ENCODE measurements at regions not wholly inside any gene's neighbourhood (a gene's known extent, or its start where the extent isn't known, plus 50 kb on each side); places are given as distances from the start of the nearest gene placed in this dataset.
"Not testable (repeated sequence)": the region's sequence is repeated elsewhere in the genome, so short reads cannot be mapped to it uniquely, and the experiment has no call there.

DNA sequence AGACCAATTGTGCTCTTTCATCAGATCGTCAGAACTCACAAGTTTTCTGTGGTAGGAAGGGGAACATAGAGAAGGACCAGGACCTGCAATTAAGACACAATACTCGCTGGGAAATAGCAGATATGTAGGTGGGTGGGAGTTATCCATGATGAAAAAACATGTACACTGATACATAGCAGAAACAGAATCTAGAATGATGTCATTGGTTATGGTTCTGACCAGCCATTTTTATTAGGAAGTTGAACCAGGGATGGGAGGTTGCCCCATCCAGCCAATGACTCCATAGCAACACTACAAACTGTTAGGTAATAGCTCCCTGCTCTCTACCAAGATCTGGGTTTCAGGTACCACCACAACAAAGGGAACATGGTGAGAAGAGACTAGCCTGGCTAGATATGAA is 393.5 kb upstream of the PBX1 start:
- no peak for DNase-seq

DNA sequence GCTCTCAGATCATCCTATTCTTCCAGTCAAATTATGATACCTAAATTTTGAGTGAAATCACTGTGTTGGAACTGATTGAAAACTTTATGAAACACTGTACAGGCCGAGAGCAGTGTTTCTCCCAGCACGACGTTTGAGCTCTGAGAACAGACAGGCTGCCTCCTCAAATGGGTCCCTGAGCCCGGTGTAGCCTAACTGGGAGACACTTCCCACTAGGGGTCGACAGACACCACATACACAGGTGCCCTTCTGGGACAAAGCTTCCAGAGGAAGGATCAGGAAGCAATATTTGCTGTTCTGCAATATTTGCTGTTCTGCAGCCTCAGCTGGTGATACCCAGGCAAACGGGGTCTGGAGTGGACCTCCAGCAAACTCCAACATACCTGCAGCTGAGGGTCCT is 392.5 kb upstream of the PBX1 start:
- not testable (repeated sequence) for DNase-seq

DNA sequence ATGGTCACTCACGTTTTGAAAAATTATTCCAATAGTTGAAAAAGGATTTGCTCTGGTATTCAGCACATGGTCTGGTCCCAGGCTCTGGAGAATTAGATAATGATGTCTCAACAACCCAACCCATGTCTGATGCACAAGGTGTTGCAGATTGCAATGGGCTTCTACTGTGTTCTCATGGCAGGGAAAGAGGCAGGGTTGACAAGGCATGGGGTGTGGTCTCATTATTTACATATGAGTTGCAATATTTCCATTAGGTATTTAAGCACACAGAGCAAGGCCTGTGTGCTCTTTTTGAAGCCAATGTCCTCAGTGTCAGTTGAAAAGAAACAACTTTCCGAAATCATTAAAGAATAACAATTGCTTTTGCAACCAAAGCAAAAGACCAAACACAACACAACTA is 381.9 kb upstream of the PBX1 start:
- no peak for DNase-seq

DNA sequence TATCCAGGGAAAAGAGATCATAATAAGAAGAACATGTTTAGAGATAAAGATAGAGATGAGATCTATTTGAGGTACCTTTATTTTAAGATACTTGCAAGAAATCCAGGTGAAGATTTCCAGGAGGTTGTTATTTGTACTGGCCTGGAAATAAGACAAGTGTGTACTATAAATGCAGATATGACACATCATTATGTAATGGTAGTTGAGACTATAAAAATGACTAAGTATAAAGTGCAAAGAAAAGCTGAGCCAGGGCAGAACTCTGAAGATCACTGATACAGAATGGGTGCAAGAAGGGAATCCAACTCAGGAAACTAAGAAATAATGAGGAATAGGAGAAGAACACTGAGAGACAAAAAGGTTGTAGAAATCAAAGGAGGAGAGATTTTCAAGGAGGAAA is 378.2 kb upstream of the PBX1 start:
- DNase-seq, result no peak

DNA sequence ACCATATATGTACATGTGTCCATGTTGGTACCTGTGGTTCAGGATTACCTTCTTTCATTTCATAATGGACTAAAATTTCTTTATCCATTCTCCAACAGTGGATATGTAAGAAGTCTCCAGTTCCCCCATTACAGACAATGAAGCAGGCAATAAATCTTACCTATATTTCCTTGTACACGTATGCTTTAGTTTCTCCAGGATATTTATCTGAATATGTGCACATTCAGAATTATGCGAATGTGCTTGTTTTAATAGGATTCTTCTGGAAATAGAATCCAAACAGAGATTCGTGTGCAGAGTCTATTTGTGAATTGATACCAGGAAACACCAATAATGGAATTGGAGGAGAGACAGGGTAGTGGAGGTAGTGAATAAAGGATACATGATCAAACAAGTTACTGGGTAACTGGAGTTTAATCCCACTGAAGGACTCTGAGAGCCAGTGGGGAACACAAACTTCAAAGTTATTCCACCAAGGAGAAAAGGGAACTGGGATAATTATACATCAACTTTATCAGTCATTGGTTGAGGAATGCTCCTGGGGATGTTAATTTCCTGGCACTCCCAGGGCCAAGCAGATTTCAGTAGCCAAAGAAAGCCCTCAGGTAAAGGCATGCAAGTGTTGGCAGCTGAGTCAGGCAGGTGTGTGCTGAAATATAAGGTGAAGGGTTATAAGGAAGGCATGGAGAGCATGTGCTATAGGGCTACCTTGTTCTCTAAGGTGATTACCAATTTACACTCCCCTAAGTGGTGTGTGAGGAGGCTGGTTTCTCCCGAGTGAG is 374.9 kb upstream of the PBX1 start:
- DNase-seq, result no peak

DNA sequence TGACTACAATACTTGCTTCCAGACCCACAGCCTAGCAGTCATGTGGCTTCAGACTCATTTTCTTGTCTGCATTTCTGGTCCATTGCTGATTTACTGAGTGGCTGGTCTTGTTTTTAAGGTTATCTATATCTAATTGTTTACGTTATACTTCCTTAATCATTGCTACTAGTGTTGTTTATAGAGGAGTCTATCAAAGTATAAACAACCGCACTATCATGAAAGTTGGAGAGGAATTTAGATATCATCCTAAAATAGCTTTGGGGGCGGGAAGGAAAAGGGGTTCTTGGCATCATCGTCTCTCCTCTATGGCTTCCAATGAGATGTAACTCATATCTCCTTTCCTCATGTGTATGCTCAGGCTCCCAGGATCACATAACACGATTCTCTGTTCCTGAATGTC is 372.1 kb upstream of the PBX1 start:
- no peak for DNase-seq

DNA sequence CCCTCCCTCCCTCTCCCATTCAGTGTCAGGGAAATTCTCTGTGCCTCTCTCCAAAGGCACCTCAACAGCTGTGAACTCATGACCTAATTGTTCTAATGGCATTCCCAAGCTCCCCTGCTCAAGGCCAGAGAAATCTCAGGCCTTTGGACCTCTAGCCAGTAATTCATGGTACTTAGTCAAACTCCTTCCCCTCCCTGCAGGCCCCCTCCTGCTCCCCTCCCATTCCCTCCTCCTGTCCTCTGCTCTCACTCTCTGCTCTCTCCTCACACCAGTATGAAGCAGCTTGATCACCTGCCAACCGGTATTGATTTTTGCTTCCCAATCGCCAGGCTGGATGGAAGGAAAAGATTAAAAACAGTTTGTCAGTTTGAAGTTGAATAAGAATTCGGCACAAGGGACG is 370.5 kb upstream of the PBX1 start:
- no peak for DNase-seq

DNA sequence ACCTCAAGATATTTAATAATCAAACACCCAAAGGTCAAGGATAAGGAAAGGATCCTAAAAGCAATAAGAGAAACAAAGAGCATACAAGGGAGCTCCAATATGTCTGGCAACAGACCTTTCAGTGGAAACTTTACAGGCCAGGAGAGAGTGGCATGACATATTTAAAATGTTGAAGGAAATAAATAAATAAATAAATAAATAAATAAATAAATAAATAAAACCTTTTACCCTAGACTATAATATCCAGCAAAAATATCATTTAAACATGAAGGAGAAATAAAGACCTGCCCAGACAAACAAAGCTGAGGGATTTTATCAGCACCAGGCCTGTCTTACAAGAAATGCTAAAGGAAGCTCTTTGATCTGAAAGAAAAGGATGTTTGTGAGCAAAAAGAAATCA is 367.8 kb upstream of the PBX1 start:
- no peak for DNase-seq

DNA sequence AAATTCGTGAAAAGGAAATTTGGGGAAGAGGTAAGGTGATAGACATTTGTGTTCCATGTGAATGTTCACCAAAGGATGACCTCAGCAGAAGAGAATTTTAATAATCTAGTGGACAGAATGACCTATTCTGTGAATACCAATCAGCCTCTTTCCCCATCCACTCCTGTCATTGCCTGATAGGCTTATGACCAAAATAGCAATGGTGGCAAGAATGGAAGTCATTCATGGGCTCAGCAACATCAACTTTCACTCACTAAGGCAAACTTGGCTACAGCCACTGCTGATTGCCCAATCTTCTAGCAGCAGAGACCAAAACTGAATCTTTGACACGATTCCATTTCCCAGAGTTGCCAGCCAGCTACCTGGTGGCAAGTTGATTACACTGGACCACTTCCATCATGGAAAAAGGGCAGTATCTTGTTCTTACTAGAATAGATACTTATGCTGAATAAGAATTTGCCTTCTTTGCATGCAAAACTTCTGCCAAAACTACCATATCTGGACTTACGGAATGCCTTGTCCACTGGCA is 348.7 kb upstream of the PBX1 start:
- no peak for DNase-seq

DNA sequence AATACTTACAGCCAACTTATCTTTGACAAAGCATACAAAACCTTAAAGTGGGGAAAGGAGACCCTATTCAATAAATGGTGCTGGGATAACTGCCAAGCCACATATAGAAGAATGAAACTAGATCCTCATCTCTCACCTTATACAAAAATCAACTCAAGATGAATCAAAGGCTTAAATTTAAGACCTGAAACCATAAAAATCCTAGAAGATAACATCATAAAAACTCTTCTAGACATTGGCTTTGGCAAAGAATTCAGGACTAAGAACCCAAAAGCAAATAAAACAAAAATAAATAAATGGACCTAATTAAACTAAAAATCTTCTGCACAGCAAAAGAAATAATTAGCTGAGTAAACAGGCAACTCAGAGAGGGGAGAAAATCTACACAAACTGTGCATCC is 335.6 kb upstream of the PBX1 start:
- no peak for DNase-seq

DNA sequence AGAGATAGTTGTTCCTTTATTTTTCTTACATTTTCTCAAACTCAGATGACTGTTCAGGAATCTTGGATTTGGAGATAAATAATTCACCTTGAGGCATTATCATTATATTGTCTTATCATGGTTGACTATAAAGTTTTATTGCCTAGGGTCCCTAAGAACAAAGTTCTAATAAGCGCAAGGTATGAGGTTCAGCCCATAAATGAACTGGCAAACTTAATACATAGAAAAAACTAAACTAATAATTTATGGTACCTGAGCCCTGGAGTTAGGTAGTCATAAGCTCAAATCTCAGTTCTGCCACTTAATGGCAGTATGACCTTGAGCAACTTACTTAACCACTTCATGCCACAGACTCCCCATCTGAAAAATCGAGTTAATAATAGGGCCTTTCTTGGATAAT is 334.0 kb upstream of the PBX1 start:
- DNase-seq, result no peak

DNA sequence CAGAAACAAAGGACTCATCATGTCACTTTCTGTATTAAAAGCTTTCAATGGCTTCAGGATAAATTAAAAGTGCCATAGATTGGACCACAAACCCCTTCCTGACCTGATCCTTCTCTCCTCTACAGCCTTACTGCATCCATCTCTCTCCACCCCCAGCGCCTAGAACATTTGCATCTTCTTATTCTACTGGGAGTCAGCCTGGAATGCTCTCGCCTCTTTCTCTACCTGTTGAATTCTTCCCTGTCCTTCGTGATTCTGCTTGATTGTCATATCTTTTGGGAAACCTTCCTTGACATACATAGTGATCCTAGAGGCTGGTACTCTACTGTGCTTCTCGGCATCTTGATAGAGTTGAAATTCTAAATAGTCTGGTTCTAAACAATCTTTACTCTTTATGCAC is 332.0 kb upstream of the PBX1 start:
- no peak for DNase-seq

DNA sequence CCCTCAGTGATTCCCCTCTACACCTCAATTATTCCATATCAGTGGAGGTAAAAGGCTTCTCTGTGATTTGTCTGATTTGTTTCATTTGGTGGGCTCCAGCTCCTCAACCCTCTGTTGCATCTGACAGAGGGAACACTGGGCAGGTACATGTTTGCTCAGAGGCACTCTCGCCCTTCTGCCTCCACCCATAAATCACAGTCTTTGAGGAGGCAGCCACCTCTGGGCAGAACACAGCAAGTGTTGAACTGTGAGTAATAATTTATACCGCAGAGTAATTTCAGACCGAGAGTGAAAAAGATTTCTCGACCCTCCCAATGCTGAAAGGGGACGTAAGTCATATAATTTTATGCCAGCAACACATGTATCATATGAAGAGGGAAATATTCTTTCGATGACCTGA is 330.1 kb upstream of the PBX1 start:
- no peak for DNase-seq

DNA sequence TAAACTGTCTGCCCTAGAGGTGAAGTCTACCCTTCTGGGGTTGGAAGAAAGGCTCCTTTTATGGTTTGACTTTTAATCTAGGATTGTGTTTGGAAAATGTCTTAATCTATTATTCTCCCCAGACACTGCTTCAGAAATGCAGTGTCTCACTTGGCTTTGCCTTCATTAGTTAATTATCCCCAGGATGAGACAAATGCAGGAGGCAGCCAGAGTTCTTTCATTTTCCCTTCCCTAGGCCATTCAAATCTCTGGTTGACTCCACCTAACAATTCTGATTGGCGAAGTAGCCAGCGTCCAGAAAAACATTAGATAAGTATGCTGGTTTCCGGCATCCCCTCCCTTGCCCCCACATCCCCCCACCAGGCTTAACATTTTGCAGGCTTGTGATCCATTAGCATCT is 325.8 kb upstream of the PBX1 start:
- DNase-seq, result no peak

DNA sequence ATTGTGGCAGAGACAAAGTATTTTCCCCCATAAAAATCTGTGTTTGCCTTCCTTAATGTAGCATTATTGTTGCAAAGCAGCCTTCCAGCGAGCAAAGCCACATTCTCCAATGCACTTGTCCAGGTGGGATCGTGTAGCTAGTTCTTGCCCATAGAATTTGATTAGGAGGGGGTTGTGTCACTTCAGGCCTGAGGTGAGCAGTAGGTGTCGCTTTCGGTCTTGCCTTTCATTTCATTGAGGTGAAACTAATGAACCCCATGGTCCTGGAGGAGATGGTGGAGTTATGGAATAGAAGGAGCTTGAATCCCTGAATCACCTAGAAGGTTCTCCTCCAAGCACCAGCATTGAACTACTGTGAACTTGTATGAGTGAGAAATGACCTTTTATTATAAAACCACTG is 318.9 kb upstream of the PBX1 start:
- DNase-seq, result no peak

DNA sequence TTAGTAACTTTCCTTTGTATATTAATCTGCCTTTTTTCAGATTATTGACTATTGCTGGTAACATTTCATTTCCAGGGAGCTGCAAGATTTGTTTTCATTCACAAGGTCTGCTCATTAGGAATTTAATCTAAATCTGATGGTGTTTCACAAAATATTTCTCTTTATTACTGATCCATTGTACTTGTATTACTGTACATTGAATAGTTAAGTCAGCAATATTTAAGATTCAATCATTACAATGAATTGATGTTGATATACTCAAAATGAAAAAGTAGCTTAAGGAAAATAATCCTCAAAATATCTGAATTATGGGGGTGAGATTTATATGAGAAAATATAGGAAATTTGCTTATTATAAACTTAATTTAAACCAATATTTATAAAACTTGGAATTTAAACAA is 308.6 kb upstream of the PBX1 start:
- no peak for DNase-seq

DNA sequence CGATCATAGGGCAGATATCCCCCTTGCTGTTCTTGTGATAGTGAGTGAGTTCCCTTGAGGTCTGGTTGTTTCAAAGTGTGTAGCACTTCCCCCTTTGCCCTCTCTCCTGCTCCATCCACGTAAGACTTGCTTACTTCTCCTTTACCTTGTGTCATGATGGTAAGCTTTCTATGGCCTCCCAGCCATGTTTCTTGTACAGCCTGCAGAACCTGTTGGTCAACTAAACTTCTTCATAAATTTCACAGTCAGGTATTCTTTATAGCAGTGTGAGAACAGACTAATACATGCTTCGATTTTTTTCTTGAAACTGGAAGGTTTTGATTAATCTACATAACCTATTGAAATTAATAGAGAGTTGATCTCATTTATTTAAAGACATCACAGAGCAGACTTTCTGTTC is 302.5 kb upstream of the PBX1 start:
- DNase-seq, result no peak

DNA sequence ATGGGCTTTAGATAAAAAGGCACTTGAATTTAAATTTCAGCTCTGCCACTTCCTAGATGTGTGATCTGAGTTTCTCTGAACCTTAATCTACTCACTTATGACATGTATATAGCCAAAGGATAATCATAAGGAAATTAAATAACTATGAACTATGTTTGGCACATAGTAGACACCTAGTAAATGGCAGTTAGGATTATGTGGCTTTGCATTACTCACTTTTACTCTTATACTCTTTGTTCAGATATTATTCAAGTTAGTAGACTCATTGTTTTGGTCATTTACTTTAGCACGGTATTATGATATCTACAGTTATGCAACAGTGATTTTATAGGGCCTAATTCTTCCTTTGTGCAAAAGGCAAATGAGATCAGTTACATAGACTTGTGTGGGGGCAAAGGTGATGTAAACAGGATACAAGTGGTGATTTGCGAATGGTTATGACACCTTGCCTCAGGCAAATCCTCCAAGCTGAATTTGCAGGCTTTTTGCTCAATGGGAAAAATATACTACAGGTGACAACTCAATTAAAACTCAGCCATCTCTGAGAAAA is 297.2 kb upstream of the PBX1 start:
- no peak for DNase-seq

DNA sequence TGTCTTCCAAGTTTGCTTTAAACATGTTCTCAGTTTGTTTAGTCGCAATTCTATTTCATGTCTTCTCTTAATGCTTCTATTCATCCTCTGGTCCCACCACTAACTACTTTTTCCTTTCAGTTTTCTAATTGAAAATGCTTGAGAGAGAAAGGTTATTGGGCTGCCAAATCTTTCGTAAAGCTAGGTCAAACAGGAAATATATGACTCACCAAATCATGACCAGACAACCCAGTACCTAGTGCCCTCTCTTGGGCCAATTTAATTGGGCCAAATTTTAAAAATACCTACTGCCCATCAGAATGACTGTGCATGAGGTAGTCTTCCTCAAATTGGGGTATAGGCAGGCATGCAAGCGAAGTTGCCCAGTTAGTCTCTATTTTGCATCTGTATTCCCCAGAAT is 295.4 kb upstream of the PBX1 start:
- DNase-seq, result no peak

DNA sequence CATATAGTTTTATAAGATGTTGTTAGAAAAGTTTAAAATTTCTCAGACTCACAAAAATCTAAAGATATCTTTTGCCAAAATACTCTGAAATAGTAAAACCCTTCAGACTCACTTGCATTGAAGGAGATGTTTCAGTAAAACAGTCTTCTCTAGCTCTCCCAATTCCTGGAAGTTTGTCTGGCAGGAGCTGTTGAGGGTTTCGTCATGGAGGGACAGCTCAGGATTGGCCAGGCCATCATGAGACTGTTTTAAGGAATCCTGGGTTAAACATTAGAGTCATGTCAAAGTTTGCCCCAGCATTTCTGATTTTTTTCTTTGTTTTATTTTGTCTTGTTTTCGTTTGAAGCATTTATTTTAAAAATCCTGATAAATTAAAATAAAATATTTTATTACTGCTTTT is 293.8 kb upstream of the PBX1 start:
- no peak for DNase-seq

DNA sequence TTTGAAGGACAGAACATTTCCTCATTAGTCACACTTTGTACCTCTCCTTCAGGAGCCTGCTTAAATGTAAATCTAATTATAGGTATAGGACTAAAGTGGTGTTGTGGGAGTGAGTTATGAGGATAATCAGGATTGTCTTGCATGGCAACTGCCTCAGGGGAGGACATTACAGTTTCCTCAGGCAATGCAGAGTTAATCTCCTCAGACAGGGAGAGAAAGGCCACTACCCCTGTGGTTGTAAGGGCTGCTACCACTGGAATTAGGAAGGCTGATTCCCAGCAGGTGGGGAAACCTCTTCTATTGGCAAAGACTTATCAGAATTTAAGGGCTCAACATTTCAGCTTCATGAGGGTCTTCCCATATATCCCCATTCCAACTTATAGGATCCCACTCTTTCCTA is 286.8 kb upstream of the PBX1 start:
- no peak for DNase-seq

DNA sequence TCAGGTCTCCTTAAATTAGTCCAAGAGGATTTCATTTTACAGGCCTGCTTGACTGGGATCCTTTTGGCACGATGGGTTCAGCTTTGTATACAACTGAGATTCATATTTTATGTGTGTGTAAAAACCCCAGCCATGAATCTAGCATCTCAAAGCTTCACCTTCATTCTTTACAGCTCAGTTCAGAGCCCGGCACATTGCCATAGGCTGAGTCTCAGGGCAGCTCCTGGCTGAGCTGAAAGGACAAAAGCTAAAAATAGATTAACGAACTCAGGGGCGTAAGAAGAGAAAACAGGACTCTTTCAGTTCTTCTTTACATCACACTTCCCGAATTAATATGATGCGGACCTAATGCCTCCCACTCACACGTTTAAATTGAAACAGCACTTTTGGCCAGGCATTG is 262.8 kb upstream of the PBX1 start:
- DNase-seq, result peak; percentile 17

DNA sequence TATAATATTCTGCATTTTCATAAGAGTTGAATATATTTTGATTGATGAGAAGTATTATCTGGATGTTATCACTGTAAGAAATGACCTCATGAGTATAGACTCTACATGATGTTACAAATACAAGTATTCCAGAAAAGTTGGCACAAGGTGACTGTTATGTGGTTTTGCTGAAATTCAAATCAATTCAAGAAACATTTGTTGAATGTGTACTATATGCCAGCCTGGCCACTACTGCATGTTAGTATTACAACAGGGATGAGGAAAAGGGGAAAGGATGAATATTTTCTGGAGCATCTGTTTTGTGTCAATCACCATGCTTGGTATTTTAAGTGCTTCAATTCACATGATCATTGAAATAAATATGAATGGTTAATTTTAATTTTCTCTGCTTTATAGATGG is 250.9 kb upstream of the PBX1 start:
- DNase-seq, result no peak

DNA sequence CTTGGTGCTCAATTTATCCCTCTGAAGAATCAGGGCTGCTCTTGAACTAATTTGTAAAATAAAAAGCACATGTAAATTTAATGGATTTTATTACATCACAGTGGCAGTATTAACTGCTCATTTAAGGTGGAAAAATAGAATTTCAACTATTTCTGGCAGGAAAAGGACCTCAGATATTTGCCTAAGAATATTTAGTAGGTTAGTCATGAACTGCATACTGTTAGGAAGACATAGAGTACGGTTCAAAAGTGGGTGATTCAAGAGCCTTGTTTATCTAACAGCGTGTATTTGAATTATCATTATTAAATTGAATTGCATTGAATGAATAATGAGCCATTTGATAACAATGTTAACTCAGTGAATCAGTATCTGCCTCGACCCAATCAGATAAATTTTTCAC is 248.8 kb upstream of the PBX1 start:
- no peak for DNase-seq

DNA sequence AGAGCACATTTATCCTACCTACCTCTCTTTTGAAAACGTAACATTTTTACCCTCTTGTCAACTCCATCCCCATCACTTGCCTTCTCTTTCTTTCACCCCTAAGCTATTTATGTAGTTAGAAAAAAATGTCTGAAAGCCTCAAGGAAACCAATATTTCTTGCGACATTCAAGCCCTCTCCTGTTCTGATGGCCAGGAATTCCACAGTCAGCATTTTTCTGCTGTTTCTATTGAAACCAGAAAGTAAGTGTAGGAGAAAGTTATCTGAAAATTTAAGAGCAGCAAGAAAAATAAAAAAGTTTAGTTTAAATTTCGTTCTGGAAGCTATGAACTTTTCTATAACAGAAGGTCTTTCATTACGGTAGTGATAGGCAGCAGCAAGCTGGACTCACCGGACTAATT is 247.6 kb upstream of the PBX1 start:
- no peak for DNase-seq

Data from tongue (tissue), 1 donor.